Heart left ventricle (tissue), 13 donors: ENCODE measurements at regions not wholly inside any gene's neighbourhood (a gene's known extent, or its start where the extent isn't known, plus 50 kb on each side); places are given as distances from the start of the nearest gene placed in this dataset.

Source experiments
- POLR2A ChIP-seq, 2 donors: fragments of 450-650 bp; IDR thresholded peaks; one replicate each; pipeline ENCODE4 v1.6.1; 2017; ENCODE audit warnings: antibody characterized with exemption in 2 of 2, mild to moderate bottlenecking in 2 of 2, moderate library complexity in 2 of 2
- TF ChIP-seq, protein P1 (sequence below), 12 donors: fragments of 200-600 bp; sonication (generic) in 4 of 12; IDR thresholded peaks; one replicate each; pipeline versions ENCODE4 v1.5.0 to v1.8.0; 2018 to 2022; ENCODE audit warnings: antibody characterized with exemption in 12 of 12, mild to moderate bottlenecking in 5 of 12
- donor health status: ischemic (EF 13 %, LVEDD 7.1; RV severe dilation, severe dysfunction).
- donor health status: DM: no; HTN: yes; CAD: no.
- donor health status: DM: no; HTN: no; CAD: no.
- donor health status: ischemic (EF 25% LVEDD 6.9; RV normal size, moderate dysfunction).
- donor health status: ischemic (EF 25% LVEDD 5.7; RV mildly dilated, moderate dysfunction).
- donor health status: ischemic (EF 35%, LVEDD 5.7; RV mildly dilated, moderate dysfunction).
- donor health status: nonischemic (EF 11% LVEDD 7.7; RV severe dilation, severe dysfunction).
- donor health status: DM: yes; HTN: yes; CAD: no.
- donor health status: PGD.
- donor health status: ischemic (EF 29% LVEDD 5.4; RV normal size, mild dysfunction).
- donor health status: nonischemic (EF 23%, LVEDD 6.1; RV moderate dilation, normal function).

DNA sequence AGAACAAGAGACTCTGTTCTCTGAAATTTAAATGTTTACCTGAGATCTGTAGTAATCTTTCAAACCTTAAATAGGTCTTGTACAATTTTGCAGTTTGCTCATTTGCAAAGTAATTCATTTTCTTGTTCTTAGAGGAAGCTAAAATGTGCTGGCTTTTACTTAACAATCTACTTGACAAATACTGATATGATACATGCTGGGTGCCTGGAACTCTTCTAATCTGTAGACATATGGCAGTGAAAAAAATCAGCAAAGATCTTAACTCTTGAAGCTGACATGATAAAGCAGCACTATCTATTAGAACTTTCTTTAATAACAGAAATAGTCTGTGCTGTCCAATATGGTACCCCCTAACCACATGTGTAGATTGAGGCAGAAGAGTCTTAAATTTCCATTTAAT lies 1352.8 kb upstream of the SLC39A10 start:
- TF ChIP-seq, protein P1, sequence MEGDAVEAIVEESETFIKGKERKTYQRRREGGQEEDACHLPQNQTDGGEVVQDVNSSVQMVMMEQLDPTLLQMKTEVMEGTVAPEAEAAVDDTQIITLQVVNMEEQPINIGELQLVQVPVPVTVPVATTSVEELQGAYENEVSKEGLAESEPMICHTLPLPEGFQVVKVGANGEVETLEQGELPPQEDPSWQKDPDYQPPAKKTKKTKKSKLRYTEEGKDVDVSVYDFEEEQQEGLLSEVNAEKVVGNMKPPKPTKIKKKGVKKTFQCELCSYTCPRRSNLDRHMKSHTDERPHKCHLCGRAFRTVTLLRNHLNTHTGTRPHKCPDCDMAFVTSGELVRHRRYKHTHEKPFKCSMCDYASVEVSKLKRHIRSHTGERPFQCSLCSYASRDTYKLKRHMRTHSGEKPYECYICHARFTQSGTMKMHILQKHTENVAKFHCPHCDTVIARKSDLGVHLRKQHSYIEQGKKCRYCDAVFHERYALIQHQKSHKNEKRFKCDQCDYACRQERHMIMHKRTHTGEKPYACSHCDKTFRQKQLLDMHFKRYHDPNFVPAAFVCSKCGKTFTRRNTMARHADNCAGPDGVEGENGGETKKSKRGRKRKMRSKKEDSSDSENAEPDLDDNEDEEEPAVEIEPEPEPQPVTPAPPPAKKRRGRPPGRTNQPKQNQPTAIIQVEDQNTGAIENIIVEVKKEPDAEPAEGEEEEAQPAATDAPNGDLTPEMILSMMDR (IDR thresholded peaks at IDR 0.05), result no peak
- no peak for TF ChIP-seq POLR2A (IDR thresholded peaks at IDR 0.05)
